ENCODE measurements at regions not wholly inside any gene's neighbourhood (a gene's known extent, or its start where the extent isn't known, plus 50 kb on each side); places are given as distances from the start of the nearest gene placed in this dataset.
"Not testable (repeated sequence)": the region's sequence is repeated elsewhere in the genome, so short reads cannot be mapped to it uniquely, and the experiment has no call there.

DNA sequence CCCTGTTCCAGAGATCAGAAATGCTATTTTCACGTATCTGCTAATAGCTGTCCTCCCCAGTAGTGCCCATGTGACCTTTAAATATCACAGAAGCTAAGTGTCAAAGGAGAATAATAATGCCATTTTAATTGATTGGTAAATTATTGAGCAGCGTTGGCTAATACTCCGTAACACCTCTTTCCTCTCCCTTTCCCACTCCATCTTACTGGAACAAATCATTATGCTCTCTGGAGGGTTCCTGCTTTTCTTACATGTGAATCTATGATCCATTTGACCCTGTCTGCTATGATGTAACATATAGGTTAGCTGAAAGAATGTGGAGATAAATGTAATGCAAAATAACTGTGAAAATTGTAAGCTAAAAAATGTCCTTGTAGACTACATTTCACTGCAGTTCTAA is 383.6 kb upstream of the GYPC start:
- DNase-seq: no peak
- Histone ChIP-seq H3K9me3 (no peaks in the 10 kb centered on the region), H3K36me3 (no peaks in the 10 kb centered on the region), H3K4me1 (no peaks in the 10 kb centered on the region), H3K4me3 (no peak overlapping the region), H3K27me3 (replicated peaks in 1 of 7) (no peaks in the 10 kb centered on the region), H3K27ac (no peak overlapping the region)
- 67 to 74% (median 73%) methylated on average over 3 of the region's 3 CpGs for WGBS, 5 donors
- no peak for TF ChIP-seq POLR2AphosphoS5 (IDR thresholded peaks at IDR 0.05)
- no peak for TF ChIP-seq POLR2A (IDR thresholded peaks at IDR 0.05)
- TF ChIP-seq, protein P1, sequence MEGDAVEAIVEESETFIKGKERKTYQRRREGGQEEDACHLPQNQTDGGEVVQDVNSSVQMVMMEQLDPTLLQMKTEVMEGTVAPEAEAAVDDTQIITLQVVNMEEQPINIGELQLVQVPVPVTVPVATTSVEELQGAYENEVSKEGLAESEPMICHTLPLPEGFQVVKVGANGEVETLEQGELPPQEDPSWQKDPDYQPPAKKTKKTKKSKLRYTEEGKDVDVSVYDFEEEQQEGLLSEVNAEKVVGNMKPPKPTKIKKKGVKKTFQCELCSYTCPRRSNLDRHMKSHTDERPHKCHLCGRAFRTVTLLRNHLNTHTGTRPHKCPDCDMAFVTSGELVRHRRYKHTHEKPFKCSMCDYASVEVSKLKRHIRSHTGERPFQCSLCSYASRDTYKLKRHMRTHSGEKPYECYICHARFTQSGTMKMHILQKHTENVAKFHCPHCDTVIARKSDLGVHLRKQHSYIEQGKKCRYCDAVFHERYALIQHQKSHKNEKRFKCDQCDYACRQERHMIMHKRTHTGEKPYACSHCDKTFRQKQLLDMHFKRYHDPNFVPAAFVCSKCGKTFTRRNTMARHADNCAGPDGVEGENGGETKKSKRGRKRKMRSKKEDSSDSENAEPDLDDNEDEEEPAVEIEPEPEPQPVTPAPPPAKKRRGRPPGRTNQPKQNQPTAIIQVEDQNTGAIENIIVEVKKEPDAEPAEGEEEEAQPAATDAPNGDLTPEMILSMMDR (IDR thresholded peaks at IDR 0.05 in 8 of 11, conservative IDR thresholded peaks at IDR 0.05 in 3 of 11): no peak
- intact Hi-C loops (cut with DNase I; ENCODE audit: low total_unique reads): no loop called here

DNA sequence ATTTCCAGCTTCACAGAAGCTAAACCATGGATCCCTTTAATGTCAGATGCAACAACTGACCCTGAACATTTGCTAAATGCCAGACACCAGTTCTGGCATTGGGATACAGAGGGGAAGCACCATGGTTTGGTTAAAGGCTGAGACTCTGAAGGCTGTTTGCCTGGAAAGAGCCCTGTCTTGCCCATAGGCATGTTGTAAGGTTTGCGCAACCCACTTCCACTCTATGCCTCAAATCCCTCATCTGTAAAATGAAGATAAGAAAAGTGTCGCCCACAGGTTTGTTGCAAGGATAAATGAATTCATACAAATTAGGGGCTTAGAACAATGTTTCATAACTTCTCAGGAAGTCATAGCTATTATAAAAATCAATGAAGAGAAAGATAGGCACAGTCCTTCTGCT is 380.9 kb upstream of the GYPC start:
- WGBS, 5 donors: 64 to 76% (median 67%) methylated on average over 2 of the region's 2 CpGs
- no peak overlapping the region for H3K27ac ChIP-seq
- intact Hi-C loops (cut with DNase I; ENCODE audit: low total_unique reads): no loop called here
- no peaks in the 10 kb centered on the region for H3K36me3 ChIP-seq
- no peak for DNase-seq
- H3K9me3 ChIP-seq: no peaks in the 10 kb centered on the region
- no peak for TF ChIP-seq POLR2AphosphoS5 (IDR thresholded peaks at IDR 0.05)
- no peak for TF ChIP-seq POLR2A (IDR thresholded peaks at IDR 0.05)
- TF ChIP-seq, protein P1 (IDR thresholded peaks at IDR 0.05 in 8 of 11, conservative IDR thresholded peaks at IDR 0.05 in 3 of 11): no peak
- no peaks in the 10 kb centered on the region for H3K27me3 ChIP-seq (replicated peaks in 1 of 7)
- H3K4me3 ChIP-seq: no peak overlapping the region
- H3K4me1 ChIP-seq: no peaks in the 10 kb centered on the region

DNA sequence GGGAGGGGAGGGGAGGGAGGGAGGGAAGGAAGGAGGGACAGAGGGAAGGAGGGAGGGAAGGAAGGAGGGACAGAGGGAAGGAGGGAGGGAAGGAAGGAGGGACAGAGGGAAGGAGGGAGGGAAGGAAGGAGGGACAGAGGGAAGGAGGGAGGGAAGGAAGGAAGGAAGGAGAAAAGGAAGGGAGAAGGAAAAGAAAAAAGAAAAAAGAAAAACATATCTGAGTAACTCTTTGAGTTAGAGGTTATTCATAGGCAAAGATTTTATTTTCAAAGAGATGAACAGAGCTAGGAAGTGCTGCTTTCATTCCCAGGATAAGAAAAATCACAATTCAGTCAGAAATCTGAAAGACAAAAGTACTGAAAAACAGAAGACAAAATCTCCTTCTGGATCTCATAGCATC is 379.7 kb upstream of the GYPC start:
- H3K4me1 ChIP-seq; H3K4me3 ChIP-seq; H3K9me3 ChIP-seq; intact Hi-C loops (cut with DNase I; ENCODE audit: low total_unique reads); H3K27ac ChIP-seq; DNase-seq; H3K27me3 ChIP-seq (replicated peaks in 1 of 7); H3K36me3 ChIP-seq: not testable (repeated sequence)

DNA sequence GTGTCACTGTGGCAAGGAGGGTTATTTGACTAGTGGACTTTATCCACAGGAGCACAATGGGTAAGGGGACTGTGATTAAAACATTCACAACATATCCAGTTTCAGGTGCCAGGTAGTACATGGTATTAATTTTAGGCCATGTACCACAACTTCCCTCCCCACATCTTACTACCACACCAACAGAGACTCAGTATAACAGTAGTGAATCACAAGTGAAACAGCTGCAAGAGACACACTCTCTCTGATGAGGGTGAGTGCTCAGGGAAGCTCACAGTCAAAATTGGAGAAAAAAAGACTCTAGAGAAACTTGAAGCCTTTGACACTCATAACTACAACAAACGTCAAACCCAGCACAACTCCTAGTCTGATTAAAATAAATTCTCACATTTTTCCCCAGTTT is 367.6 kb upstream of the GYPC start:
- intact Hi-C loops (cut with DNase I; ENCODE audit: low total_unique reads): no loop called here
- DNase-seq: no peak
- no peak for TF ChIP-seq POLR2A (IDR thresholded peaks at IDR 0.05)
- TF ChIP-seq, protein P1 (IDR thresholded peaks at IDR 0.05 in 8 of 11, conservative IDR thresholded peaks at IDR 0.05 in 3 of 11): no peak
- no peak for TF ChIP-seq POLR2AphosphoS5 (IDR thresholded peaks at IDR 0.05)
- H3K27me3 ChIP-seq (replicated peaks in 1 of 7): no peaks in the 10 kb centered on the region
- no peak overlapping the region for H3K27ac ChIP-seq
- whole genome bisulfite sequencing, 5 donors: 63 to 82% (median 76%) methylated on average over 1 of the region's 1 CpG
- no peak overlapping the region for H3K4me3 ChIP-seq
- no peaks in the 10 kb centered on the region for H3K4me1 ChIP-seq
- H3K36me3 ChIP-seq: no peaks in the 10 kb centered on the region
- H3K9me3 ChIP-seq: no peaks in the 10 kb centered on the region

DNA sequence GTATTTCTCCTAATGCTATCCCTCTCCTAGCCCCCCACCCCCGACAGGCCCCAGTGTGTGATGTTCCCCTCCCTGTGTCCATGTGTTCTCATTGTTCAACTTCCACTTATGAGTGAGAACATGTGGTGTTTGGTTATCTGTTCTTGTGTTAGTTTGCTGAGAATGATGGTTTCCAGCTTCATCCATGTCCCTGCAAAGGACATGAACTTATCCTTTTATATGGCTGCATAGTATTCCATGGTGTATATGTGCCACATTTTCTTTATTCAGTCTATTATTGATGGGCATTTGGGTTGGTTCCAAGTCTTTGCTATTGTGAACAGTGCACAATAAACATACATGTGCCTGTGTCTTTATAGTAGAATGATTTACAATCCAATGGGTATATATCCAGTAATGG is 362.0 kb upstream of the GYPC start:
- 83 to 97% (median 93%) methylated on average over 1 of the region's 1 CpG for WGBS, 5 donors
- H3K4me3 ChIP-seq: not testable (repeated sequence)

More for the DNA sequence above, 362.0 kb upstream of the GYPC start:
- H3K27me3 ChIP-seq (replicated peaks in 1 of 7); H3K4me1 ChIP-seq; H3K27ac ChIP-seq; intact Hi-C loops (cut with DNase I; ENCODE audit: low total_unique reads); H3K36me3 ChIP-seq; H3K9me3 ChIP-seq; DNase-seq: not testable (repeated sequence)

Data from spleen (tissue), 11 donors.